SK-N-SH treated with all-trans-retinoic acid at 6 μM for 48 hours (cell line): ENCODE measurements at regions not wholly inside any gene's neighbourhood (a gene's known extent, or its start where the extent isn't known, plus 50 kb on each side); places are given as distances from the start of the nearest gene placed in this dataset.

ENCODE experiments used
- RARB ChIP-seq: fragments of 250-450 bp; sonication (Bioruptor Pico); IDR thresholded peaks from 2 replicates; pipeline ENCODE4 v1.8.0; 2021; ENCODE audit warnings: mild to moderate bottlenecking, moderate library complexity
- ZNF565 ChIP-seq: fragments of 450-650 bp; formaldehyde crosslinking; conservative IDR thresholded peaks from 2 replicates; pipeline ENCODE4 v1.5.0; 2020; ENCODE audit warnings: low read depth, mild to moderate bottlenecking, moderate library complexity
- ZNF70 ChIP-seq: fragments of 450-650 bp; formaldehyde crosslinking; IDR thresholded peaks from 2 replicates; pipeline ENCODE4 v1.5.0; 2020; ENCODE audit warnings: mild to moderate bottlenecking, moderate library complexity
- ZNF8 ChIP-seq: fragments of 450-650 bp; formaldehyde crosslinking; IDR thresholded peaks from 2 replicates; pipeline ENCODE4 v1.5.0; 2020; ENCODE audit warnings: mild to moderate bottlenecking, moderate library complexity
- TF ChIP-seq, protein P1 (sequence below): fragments of 250-450 bp; sonication (Bioruptor Pico); IDR thresholded peaks from 2 replicates; pipeline ENCODE4 v1.8.0; 2020; ENCODE audit warnings: mild to moderate bottlenecking, moderate library complexity, borderline replicate concordance

- TF ChIP-seq RARB = no peak
- no peak for TF ChIP-seq ZNF70 (CRISPR knock-in tag)
- TF ChIP-seq, protein P1, sequence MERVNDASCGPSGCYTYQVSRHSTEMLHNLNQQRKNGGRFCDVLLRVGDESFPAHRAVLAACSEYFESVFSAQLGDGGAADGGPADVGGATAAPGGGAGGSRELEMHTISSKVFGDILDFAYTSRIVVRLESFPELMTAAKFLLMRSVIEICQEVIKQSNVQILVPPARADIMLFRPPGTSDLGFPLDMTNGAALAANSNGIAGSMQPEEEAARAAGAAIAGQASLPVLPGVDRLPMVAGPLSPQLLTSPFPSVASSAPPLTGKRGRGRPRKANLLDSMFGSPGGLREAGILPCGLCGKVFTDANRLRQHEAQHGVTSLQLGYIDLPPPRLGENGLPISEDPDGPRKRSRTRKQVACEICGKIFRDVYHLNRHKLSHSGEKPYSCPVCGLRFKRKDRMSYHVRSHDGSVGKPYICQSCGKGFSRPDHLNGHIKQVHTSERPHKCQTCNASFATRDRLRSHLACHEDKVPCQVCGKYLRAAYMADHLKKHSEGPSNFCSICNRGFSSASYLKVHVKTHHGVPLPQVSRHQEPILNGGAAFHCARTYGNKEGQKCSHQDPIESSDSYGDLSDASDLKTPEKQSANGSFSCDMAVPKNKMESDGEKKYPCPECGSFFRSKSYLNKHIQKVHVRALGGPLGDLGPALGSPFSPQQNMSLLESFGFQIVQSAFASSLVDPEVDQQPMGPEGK (CRISPR knock-in tag) = no peak
- TF ChIP-seq ZNF565 (CRISPR knock-in tag) = no peak
- no peak for TF ChIP-seq ZNF8 (CRISPR knock-in tag)
Measured at GRCh38 chr11:112610494-112610893, 349.8 kb upstream of the PLET1 start.
